Uterus (tissue), 3 donors: ENCODE measurements at regions not wholly inside any gene's neighbourhood (a gene's known extent, or its start where the extent isn't known, plus 50 kb on each side); places are given as distances from the start of the nearest gene placed in this dataset.

Experiments used
- DNase-seq, 2 donors: peaks; one replicate each; pipeline ENCODE4 v3.0.0-alpha.2; 2019 to 2020
- H3K27ac ChIP-seq, 2 donors: fragments of 200-600 bp; sonication (generic); 1 replicate in 1 of 2; 2 replicates in 1 of 2; pipeline ENCODE4 v1.5.1; 2016 to 2018
- H3K27me3 ChIP-seq, 2 donors: fragments of 200-600 bp; sonication (generic); one replicate each; pipeline ENCODE4 v1.5.1; 2018 to 2019; ENCODE audit warnings: control low read depth in 1 of 2
- H3K36me3 ChIP-seq, 2 donors: fragments of 200-600 bp; sonication (generic); one replicate each; pipeline ENCODE4 v1.5.1; 2019; ENCODE audit warnings: control low read depth in 1 of 2
- H3K4me1 ChIP-seq, 2 donors: fragments of 200-600 bp; sonication (generic); one replicate each; pipeline ENCODE4 v1.5.1; 2018 to 2019; ENCODE audit warnings: control low read depth in 1 of 2
- H3K4me3 ChIP-seq, 2 donors: fragments of 200-600 bp; sonication (generic); 1 replicate in 1 of 2; 2 replicates in 1 of 2; pipeline ENCODE4 v1.5.1; 2018 to 2019; ENCODE audit warnings: mild to moderate bottlenecking in 1 of 2
- H3K9me3 ChIP-seq, 2 donors: fragments of 200-600 bp; sonication (generic); one replicate each; pipeline ENCODE4 v1.5.1; 2019; ENCODE audit warnings: control low read depth in 1 of 2
- POLR2A ChIP-seq, 2 donors: fragments of 450-650 bp; IDR thresholded peaks; one replicate each; pipeline ENCODE4 v1.6.1; 2016; ENCODE audit warnings: antibody characterized with exemption in 2 of 2, mild to moderate bottlenecking in 1 of 2, moderate library complexity in 1 of 2
- intact Hi-C: fragments of 100-400 bp; cut with DNase I; formaldehyde crosslinking; loops from one replicate; pipeline ENCODE4 v1.15.1; 2023; ENCODE audit warnings: low total_unique reads
- TF ChIP-seq, protein P1 (sequence below), 4 experiments: fragments of 200-600 bp in 2 of 4; fragments of 450-650 bp in 2 of 4; sonication (generic) in 2 of 4; IDR thresholded peaks; one replicate each; pipeline ENCODE4 v1.5.1; 2016 to 2019; ENCODE audit warnings: antibody characterized with exemption in 4 of 4, mild to moderate bottlenecking in 2 of 4, moderate library complexity in 1 of 4
- donor health status: DM: yes; HTN: yes; CAD: no.

DNA sequence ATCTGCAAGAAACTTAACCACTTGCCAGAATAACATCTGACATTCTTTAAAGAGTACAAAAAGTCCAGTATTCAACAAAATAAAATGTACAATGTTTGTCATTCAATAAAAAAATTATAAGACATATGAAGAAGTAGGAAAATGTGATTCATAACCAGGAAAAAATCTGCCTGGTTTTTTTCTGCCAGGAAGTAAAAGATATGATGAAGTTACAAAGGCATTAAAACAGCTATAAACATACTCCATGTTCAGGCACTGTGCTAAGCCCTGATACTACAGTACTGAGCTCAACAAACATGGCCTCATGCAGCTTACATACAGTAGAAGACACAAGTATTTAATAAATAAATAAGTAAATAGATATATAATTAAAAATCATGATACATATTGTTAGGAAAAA is 178.4 kb upstream of the STT3B start:
- intact Hi-C loops, result no loop called here
- Histone ChIP-seq H3K4me3 (no peak overlapping the region), H3K36me3 (no peaks in the 10 kb centered on the region), H3K27ac (no peak overlapping the region), H3K9me3 (no peaks in the 10 kb centered on the region), H3K27me3 (no peaks in the 10 kb centered on the region), H3K4me1 (no peaks in the 10 kb centered on the region)
- DNase-seq, result no peak
- TF ChIP-seq, protein P1, sequence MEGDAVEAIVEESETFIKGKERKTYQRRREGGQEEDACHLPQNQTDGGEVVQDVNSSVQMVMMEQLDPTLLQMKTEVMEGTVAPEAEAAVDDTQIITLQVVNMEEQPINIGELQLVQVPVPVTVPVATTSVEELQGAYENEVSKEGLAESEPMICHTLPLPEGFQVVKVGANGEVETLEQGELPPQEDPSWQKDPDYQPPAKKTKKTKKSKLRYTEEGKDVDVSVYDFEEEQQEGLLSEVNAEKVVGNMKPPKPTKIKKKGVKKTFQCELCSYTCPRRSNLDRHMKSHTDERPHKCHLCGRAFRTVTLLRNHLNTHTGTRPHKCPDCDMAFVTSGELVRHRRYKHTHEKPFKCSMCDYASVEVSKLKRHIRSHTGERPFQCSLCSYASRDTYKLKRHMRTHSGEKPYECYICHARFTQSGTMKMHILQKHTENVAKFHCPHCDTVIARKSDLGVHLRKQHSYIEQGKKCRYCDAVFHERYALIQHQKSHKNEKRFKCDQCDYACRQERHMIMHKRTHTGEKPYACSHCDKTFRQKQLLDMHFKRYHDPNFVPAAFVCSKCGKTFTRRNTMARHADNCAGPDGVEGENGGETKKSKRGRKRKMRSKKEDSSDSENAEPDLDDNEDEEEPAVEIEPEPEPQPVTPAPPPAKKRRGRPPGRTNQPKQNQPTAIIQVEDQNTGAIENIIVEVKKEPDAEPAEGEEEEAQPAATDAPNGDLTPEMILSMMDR (IDR thresholded peaks at IDR 0.05), result no peak
- no peak for TF ChIP-seq POLR2A (IDR thresholded peaks at IDR 0.05)

DNA sequence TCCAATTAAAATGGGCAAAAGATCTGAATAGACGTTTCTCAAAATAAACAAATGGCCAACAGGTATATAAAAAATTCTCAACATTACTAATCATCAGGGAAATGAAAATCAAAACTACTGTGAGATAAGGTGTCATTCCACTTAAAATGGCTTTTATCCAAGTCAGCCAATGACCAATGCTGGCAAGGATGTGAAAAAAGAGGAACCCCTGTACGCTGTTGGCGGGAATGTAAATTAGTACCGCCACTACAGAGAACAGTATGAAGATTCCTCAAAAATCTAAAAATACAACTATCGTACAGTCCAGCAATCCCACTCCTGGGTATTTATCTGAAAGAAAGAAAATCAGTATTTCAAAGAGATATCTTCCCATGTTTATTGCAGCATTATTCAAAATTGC is 176.9 kb upstream of the STT3B start:
- Histone ChIP-seq H3K9me3 (no peaks in the 10 kb centered on the region), H3K4me1 (no peaks in the 10 kb centered on the region), H3K4me3 (no peak overlapping the region), H3K36me3 (no peaks in the 10 kb centered on the region), H3K27me3 (no peaks in the 10 kb centered on the region), H3K27ac (no peak overlapping the region)
- intact Hi-C loops, result no loop called here
- no peak for DNase-seq
- no peak for TF ChIP-seq POLR2A (IDR thresholded peaks at IDR 0.05)
- TF ChIP-seq, protein P1 (IDR thresholded peaks at IDR 0.05), result no peak

DNA sequence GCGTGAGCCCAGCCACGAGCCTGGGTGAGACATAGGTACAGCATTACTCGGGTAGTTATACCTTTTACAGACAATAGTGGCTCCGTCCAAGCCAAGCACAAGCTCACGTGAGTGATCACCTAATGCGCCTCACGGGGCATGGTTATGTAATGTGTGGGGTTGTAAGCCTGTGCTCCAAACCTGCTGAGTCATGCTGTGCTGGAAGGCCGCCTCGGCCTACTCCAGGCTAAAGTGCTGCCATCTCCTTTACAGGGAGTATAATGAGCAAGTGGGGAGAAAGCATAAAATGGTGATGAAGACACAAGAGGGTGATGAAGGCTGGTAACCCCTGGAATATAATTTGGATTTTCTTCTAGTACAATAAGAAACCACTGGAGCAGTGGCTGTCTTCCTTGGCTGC is 175.8 kb upstream of the STT3B start:
- no peaks in the 10 kb centered on the region for H3K27me3 ChIP-seq
- no peaks in the 10 kb centered on the region for H3K4me1 ChIP-seq
- TF ChIP-seq POLR2A (IDR thresholded peaks at IDR 0.05), result no peak
- TF ChIP-seq, protein P1 (IDR thresholded peaks at IDR 0.05), result no peak
- no peak overlapping the region for H3K4me3 ChIP-seq
- no peaks in the 10 kb centered on the region for H3K9me3 ChIP-seq
- no peak overlapping the region for H3K27ac ChIP-seq
- DNase-seq, result no peak
- intact Hi-C loops, result no loop called here
- H3K36me3 ChIP-seq, result no peaks in the 10 kb centered on the region

DNA sequence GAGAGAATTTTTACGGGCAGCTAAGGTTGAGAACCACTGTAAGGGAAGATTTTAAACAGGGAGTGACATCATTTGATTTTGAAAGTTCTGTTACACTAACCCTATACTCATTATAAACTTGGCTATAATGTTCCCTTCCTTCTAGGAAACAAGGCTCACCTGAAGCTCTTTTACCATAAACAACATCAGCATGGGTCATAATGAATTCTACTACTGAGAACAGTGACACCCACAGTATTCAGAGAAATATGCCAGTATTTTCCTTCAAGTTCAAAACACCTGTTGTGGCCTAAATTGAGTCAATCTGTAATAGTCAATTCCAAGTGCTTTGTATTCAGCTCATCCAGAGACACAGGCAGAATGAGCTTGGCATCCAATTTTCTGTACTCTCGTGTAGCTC is 175.3 kb upstream of the STT3B start:
- no peaks in the 10 kb centered on the region for H3K27me3 ChIP-seq
- no peak overlapping the region for H3K4me3 ChIP-seq
- intact Hi-C loops, result no loop called here
- DNase-seq, result no peak
- no peak overlapping the region for H3K27ac ChIP-seq
- H3K36me3 ChIP-seq, result no peaks in the 10 kb centered on the region
- no peak for TF ChIP-seq POLR2A (IDR thresholded peaks at IDR 0.05)
- TF ChIP-seq, protein P1 (IDR thresholded peaks at IDR 0.05), result no peak
- no peaks in the 10 kb centered on the region for H3K9me3 ChIP-seq
- H3K4me1 ChIP-seq, result no peaks in the 10 kb centered on the region

DNA sequence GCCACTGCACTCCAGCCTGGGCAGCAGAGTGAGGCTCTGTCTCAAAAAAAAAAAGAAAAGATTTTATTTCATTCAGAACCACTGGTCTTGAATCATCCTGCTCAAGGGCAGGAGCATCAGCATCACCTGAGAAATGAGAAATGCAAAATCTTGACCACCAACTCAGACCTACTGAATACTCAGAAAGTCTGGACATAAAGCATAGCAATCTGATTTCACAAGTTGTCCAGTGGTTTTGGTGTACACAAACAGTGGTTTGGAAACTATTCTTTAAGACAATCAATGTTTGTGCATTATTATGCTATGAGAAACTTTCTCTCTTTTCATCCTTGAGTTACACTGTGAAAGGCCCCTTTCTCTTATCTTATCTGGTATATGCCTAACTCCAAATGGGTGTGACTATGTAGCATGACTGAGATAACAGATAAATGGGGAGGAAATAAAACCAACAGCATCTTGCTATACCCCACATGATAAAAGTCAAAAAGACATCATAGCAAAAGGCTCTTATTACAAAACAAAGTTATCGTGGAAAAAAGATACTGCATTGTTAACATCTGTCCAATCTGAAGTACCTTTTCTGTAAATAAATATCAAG is 174.2 kb upstream of the STT3B start:
- Histone ChIP-seq H3K36me3 (no peaks in the 10 kb centered on the region), H3K4me1 (no peaks in the 10 kb centered on the region), H3K27me3 (no peaks in the 10 kb centered on the region), H3K4me3 (no peak overlapping the region), H3K9me3 (no peaks in the 10 kb centered on the region), H3K27ac (no peak overlapping the region)
- TF ChIP-seq POLR2A (IDR thresholded peaks at IDR 0.05), result no peak
- TF ChIP-seq, protein P1 (IDR thresholded peaks at IDR 0.05), result no peak
- intact Hi-C loops, result no loop called here
- DNase-seq, result no peak
